GM12872 (cell line): ENCODE measurements at regions not wholly inside any gene's neighbourhood (a gene's known extent, or its start where the extent isn't known, plus 50 kb on each side); places are given as distances from the start of the nearest gene placed in this dataset.

Experiments used
- CTCF ChIP-seq: IDR thresholded peaks from 3 replicates; pipeline ENCODE4 v1.5.1; 2011; ENCODE audit warnings: low read depth, mild to moderate bottlenecking, low read length, moderate library complexity; ENCODE audit not compliant: insufficient read depth

- TF ChIP-seq CTCF, result no peak
These were observed 291.3 kb upstream of the LDB2 start for GRCh38 chr4:17189759-17190158.

- no peak for TF ChIP-seq CTCF
These were observed 290.9 kb upstream of the LDB2 start for GRCh38 chr4:17189401-17189720.

GRCh38 chr4:17188547-17189400 is 290.3 kb upstream of the LDB2 start:
- no peak for TF ChIP-seq CTCF

DNA sequence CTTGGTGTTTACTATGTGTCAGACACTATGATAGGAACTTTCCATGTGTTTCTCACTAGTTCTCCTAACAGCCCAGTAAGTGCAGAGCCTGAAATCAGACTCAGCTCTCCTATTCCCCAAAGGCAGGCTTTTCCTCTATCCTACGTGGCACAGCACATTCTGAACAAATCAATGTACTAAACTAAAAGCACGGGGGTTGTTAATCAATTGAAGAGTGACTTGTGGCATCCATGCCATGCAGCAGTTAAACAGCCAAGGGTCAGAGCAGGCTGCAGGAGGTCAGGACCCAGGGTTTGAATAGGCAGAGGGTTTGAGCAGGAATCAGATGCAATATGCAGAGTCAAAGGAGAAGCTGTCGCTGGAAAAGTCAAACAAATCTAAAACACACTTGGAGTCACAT is 289.7 kb upstream of the LDB2 start:
- no peak for TF ChIP-seq CTCF

- TF ChIP-seq CTCF, result no peak
These were observed 288.6 kb upstream of the LDB2 start for GRCh38 chr4:17187003-17187402.

DNA sequence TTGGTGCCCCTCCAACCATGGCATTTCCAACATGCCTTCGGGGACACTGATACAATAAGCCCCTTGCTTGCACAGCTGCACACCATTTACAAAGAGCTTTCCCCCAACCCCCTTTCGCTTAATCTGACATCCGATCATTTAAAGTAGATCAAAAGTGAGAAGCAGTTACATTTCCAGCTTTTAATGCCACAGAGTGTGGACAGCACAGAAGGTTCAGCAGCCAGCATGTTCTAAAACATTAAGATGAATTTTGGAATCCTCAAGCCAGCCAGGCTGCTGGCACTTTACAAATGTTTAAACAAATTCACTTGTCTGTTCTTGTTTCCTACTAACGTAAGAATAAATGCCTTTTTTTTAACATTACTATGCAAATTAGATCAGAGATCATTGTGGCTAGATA is 284.4 kb upstream of the LDB2 start:
- TF ChIP-seq CTCF, result no peak

DNA sequence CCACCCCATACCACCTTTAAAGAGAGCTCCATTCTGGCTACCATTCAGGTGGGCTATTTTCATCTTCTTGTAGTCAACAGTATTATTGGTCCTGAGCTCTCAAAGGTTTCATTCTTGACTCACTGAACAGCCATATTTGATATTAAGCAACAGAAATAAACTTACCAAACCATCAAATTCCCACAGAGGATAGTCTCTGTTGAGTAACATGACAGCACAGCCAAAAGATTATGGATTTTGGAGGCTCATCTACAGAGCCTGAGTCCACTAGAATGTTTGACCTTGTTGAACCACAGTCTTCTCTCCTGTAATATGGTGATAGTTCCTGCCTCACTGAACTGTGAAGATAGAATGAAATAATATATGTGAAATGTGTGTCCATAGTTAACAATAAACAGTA is 276.3 kb upstream of the LDB2 start:
- TF ChIP-seq CTCF, result no peak
